ENCODE measurements at regions not wholly inside any gene's neighbourhood (a gene's known extent, or its start where the extent isn't known, plus 50 kb on each side); places are given as distances from the start of the nearest gene placed in this dataset.

DNA sequence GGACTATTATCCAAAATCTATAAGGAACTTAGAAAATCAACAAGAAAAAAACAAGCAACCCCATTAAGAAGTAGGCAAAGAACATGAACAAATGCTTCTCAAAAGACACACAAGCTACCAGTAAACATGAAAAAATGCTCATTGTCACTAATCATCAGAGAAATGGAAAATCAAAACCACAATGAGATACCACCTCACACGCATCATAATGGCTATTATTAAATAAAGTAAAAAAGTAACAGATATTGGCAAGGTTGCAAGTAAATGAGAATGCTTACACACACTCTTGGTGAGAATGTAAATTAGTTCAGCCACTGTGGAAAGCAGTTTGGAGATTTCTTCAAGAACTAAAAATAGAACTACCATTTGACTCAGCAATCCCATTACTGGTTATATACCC, 167.0 kb upstream of the DMRTA1 start:
- no peak for DNase-seq (ENCODE audit: low read depth in 1 of 2, low spot score in 1 of 2)

DNA sequence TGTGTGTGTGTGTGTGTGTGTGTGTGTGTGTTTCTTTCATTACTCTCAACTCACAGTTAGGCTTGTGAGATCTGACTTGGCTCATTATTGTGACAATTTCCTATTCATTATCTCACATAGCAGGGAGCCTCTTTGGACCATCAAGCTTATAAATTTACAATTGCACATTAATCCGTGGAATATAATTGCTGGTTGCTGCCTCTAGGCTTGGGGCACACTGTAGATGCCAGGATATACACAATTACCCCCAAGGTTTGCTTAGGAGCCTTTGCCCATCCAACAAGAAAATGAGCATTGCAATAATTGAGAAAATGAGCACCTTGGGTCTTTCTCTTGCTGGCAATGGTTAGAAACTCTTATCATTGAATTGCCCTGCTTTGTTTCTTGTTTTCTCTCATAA, 161.6 kb upstream of the DMRTA1 start:
- no peak for DNase-seq (ENCODE audit: low read depth in 1 of 2, low spot score in 1 of 2)

DNA sequence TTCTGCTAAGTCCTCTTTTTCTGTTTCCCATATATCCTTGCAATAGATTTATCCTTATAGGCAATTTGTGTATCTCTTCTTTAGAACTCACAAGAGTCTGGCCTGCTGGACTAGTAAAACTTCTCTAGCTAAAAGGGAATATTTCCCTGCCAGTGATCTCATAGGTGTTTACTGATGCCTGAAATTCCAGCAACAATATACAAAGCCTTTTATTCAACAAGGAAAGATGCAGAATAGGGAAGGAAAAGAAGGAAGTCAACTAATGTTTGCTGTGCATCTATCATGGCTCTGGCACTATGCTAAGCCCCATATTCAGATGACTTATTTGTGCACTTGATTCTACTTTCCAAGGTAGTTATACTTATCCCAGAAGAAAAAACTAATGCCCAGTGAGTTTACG, 160.0 kb upstream of the DMRTA1 start:
- no peak for DNase-seq (ENCODE audit: low read depth in 1 of 2, low spot score in 1 of 2)

DNA sequence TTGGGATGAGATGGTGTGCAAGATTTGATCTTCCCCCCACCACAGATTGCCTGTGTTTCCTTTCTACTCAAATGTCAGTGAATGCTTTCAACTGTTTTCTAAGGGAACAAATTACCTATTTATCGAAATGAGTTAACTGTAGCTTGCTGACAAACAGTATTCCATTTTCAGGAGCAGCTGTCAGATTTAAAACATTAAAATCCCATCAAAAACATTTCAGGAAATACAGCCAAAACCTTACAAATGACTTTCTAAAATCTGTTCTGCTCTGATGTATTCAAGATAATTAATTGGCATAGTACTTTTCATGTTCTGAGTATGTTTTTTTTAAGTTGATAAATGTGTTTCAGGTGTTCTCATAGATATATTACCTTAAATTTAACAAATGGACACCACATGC, 158.0 kb upstream of the DMRTA1 start:
- no peak for DNase-seq (ENCODE audit: low read depth in 1 of 2, low spot score in 1 of 2)

DNA sequence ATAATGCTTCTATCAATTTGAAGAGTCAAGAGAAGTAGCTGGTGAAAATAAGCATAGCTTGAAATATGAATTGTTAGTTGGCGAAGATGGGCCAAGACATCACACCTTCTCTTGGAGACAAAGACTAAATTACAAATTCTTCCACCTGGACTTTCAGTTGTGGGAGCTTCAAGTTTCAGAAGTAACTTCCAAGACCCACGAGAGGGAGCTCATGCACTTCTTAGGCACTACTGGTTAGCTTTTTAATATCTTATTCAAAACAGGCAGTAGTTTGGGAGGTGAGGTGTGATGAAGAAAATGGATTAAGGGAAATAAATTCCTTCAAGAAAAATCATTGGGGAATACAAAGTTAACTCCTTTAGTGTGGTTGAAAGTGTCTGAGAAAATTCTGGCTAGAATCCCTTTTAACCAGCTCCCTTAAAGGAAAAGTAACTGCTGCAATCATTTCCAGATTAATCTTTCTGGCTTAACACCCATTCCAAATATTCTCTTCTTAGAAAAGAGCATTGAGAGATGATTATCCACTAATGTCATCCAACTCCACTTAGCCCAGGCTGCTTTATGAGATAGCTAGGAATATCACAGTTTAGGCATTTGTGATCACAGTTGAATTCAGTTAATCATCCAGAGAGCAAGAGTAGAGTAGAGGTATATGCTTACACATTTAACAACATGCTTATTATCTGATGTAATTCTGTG, 139.5 kb upstream of the DMRTA1 start:
- no peak for DNase-seq (ENCODE audit: low read depth in 1 of 2, low spot score in 1 of 2)

DNA sequence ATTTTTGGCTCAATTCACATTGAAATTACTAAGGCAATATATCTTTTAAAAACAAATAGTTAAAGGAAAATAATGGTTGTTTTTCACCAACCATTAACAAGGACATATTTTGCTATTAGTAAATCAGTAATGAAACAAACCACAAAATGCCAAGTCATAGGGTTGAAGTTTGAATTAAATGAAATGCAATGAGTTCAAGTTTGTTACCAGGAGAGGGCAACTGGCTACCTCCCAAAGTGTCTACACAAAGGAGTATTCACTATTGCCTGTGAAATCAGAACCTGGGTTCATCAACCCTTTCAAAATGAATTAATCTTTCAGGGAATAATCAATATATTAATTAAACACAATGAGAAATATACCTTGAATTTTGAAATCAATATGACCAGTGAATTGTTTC, 138.4 kb upstream of the DMRTA1 start:
- no peak for DNase-seq (ENCODE audit: low read depth in 1 of 2, low spot score in 1 of 2)

DNA sequence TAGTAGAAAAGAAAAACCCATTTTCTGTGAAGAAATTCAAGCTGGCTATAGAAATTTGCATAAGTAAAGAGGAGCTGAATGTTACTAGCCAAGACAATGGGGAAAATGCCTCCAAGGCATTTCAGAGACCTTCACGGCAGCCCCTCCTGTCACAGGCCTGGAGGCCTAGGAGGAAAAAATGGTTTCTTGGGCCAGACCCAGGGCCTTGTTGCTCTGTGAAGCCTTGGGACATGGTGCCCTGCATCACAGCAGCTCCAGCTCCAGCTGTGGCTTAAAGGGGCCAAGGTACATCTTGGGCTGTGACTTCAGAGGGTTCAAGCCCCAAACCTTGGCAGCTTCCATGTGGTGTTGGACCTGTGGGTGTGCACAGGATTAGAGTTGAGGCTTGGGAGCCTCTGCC, 130.0 kb upstream of the DMRTA1 start:
- DNase-seq (ENCODE audit: low read depth in 1 of 2, low spot score in 1 of 2): no peak

DNA sequence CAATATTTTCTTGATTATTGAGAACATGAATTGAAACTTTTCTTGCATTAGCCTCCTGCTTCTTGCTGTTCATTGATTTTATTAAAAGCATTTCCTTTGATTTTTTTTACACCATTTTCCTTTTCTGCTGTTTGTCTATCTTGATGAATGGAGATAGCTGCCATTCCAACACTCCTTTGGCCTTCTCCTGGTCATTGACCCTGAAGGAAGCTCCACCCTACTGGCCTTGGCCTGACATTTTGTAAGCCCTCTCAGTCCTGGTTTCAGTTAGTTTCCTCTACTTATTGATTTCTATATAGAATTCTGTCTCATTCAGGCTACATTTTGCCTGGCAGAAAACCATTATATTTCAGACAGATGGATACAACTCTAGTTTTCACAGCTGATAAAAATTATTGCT, 115.1 kb upstream of the DMRTA1 start:
- no peak for DNase-seq (ENCODE audit: low read depth in 1 of 2, low spot score in 1 of 2)

DNA sequence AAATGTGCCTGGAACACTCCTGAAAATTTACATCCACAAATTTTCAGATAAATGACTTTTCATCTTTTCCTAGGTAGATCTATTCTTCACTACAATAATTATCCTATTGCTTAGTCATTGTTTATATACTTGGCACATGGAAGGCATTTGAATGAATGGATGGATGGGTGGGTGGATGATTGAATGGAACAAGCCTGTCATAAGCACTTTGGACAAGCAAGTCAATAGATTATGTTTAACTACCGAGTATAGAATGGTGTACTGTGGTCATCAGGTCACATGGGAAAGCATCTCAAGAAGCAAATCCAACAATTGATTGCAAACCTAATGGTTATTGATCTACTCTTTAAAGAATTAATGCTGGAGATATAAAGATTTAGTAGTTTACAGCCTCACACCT, 114.4 kb upstream of the DMRTA1 start:
- DNase-seq (ENCODE audit: low read depth in 1 of 2, low spot score in 1 of 2): no peak

DNA sequence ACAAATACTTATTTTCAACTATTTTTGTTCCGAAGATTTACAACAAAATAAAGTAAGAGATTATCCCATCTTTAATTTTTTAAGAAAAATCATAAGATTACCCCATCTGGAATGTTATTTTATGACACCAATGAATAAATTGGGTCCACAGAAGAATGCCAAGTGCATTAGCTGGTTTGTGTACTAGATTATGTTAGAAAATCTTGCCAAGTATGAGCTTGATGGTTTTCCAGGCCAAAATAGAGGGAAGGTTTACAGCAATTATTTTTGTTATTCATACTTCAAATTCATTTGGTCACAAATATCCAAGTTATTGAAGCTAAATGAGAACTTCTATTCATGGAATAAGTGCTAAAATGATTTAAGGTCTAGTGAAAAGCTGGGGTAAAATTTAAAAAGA, 109.4 kb upstream of the DMRTA1 start:
- no peak for DNase-seq (ENCODE audit: low read depth in 1 of 2, low spot score in 1 of 2)

DNA sequence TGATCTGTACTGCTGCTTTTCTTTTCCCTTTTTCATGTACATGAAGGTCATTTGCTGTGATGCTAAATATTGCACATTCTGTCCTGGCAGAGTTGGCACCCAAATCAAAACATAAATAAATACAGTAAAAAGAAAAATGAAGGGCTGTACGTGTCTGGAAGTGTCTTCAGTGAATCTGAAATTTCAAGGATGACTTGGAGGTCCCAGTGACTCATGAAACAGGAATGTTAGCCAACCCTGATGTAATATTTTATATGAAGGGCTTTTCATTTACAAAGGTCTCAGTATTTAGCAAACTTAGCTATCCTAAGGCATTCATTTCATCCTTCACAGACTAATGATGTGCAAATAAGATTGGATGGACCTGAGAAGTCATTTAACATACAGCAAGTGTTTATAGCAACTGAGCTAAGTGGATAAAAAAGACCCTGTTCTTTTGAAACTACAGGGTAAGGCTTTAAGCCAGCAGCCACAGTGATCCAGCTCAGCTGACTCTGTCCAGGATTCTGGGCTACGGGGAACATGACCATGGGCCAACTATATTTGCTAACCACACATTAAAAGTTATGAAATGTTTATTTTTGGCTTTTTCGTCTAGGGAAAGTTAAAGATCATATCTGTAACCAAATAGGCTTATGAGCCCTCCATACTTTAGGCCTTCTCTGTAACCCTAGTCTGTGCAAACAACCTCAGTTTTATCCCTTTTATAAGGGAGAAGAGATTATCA, 104.0 kb upstream of the DMRTA1 start:
- DNase-seq (ENCODE audit: low read depth in 1 of 2, low spot score in 1 of 2): no peak

DNA sequence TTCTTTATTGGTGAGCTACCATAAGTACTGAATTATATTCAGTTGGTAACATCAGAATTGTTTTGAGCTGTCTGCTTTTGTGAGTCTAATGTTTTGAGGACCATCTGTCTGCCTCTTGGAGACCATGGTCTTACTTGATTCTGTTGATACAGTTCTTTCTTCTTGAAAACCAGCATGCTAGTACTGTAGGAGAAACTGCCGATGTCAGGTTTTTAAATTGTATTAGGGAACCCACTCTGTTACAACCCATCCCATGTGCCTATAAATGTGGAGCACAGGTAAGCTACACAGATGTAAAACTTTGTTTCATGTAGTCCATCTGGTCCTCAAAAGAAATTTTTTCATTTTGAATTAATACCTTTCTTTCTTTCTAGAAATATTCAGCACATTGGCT, 103.4 kb upstream of the DMRTA1 start:
- DNase-seq (ENCODE audit: low read depth in 1 of 2, low spot score in 1 of 2): no peak

DNA sequence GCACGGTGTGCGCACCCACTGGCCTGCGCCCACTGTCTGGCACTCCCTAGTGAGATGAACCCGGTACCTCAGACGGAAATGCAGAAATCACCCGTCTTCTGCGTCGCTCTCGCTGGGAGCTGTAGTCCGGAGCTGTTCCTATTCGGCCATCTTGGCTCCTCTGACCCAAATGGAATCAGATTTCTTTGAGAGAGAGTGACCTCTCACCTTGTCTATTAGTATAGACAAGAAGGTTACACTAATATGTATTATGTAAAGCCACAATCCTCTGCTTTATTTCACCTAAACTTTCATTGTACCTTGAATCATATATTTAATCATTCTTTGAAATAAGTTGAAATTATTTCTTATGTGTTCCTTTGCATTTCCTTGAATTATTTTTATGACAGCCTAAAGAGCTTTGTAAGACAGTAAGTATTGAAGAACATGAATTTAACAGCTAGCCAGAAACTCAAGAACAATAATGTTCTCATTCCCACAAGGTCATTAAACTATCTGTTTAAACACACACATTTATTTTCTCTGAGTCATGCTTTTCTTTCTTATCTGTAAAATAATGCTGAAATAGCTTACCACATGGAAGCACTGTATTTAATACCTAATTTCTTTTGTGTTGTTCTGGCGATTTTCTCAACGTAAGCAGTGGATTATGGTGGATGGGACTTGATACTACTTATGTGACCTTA, 91.8 kb upstream of the DMRTA1 start:
- DNase-seq (ENCODE audit: low read depth in 1 of 2, low spot score in 1 of 2): no peak

DNA sequence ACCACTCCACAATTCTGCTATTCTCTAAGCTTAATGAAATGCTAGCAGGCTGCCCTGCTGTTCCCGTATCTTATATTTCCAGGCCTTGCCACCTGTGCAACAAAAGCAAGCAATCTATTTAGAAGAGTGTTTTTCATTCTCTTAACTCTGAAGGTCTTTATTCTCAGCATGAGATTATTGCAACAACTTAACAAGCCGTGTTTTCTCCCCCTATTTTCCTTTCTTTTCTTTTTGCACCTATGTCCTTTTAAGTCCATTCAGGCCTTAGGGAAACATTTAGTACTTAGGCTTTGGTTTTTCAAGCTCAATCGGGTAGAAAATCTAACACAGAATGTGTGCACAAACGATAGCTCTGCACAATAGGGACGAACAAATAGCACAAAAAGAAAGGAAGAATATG, 89.6 kb upstream of the DMRTA1 start:
- DNase-seq (ENCODE audit: low read depth in 1 of 2, low spot score in 1 of 2): no peak

DNA sequence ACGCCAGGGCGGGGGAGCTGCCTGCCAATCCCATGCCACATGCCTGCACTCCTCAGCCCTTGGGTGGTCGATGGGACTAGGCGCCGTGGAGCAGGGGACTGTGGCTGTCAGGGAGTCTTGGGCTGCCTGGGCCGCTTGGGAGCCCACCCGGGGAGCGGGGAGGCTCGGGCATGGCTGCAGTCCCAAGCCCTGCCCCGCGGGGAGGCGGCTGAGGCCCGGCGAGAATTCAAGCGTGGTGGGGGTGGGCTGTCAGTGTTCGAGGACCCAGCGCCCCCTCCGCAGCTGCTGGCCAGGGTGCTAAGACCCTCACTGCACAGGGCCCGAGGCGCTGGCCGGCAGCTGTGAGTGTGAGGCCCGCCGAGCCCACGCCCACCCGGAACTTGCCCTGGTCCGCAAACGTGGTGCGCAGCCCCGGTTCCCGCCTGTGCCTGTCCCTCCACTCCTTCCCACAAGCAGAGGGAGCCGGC, 83.2 kb upstream of the DMRTA1 start:
- DNase-seq (ENCODE audit: low read depth in 1 of 2, low spot score in 1 of 2): no peak

DNA sequence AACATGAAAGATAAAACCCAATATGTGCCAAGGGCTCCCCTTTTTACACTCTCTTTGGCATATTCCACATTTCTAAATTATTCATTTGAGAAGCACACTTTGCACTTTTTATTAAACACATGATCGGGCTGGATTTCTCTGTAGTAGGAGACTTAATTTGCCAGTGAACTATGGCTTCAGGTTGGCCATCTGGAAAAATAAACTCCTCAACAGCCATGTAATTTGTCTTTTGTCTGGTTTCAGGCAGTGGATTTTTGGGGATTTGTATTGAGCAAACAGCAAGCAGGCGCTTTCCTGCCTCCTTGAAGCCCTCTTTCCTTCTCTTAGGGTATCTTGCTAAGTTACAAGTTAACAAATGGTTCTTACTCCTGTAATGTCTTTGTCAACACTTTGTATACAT, 73.0 kb upstream of the DMRTA1 start:
- DNase-seq (ENCODE audit: low read depth in 1 of 2, low spot score in 1 of 2): no peak

DNA sequence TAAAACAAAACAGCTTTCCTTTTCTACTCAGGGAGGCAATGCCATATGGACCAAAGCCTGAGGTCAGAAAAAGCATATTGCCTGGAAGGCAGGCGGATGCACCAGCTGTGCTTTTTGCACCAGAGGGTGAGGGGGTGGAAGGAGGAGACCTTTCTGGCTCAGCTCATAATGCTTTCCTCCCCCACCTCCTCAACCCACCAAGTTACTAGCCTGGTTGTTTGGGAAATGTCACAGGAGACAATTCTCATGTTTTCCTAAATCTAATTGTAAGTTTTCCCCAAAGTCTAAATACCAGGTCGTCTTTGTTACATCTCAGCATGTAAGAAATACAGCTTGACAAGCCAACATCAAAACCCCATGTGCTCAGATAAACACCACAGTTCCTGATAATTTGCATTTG, 72.6 kb upstream of the DMRTA1 start:
- no peak for DNase-seq (ENCODE audit: low read depth in 1 of 2, low spot score in 1 of 2)

DNA sequence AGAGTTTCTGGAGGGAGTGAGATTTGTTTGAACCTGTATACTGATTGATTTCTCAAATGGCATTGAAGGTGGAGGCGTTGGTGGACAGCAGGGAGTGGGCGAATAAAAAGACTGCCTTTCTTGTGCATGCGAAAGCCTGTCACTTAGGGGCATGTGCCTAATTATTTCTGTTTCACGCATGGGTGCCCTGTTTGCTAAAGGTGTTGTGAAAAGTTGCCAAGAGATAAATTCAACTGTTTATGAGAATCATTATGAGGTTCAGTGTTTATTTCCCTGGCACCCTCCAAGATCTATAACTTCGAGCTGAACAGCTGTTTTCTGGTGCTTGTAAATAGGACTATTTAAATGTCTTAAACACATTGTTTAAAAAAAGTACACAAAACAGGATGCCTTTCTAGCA, 67.4 kb upstream of the DMRTA1 start:
- no peak for DNase-seq (ENCODE audit: low read depth in 1 of 2, low spot score in 1 of 2)

DNA sequence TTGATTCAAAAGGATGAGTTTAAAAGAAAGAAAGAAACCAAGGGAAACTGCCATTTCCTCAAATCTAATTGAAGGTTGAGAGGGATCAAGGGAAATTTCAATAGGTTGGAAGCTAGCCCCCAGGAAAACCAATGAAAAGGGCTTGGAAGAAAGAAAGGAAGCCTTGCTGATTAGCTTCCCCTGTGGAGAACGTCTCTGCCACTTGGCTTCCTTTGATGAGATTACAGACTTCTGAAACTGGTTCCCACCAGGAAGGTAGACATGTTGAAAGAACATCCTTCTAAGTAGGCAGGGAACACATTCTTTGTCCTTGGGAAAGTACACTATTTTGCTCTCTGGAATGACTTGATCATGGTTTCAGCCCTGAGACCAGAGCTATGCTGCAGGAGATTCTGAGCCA, 65.5 kb upstream of the DMRTA1 start:
- DNase-seq (ENCODE audit: low read depth in 1 of 2, low spot score in 1 of 2): no peak

DNA sequence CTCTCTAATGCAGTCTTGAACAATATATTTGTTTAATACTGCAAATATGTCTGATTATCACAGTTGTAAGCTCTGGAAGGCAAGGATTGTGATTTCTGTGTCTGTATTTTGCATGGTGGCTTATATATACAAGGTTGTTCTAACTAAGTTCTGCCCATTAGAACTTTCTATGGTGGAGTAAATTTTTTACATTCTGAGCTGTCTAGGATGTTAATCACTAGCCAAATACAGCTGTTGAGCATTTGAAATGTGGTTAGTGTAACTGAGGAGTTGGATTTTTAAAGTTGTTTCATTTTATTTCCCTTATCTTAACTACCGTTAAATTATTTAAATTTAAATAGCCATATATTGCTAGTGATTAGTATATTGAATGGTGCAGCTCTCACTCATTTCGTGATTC, 64.3 kb upstream of the DMRTA1 start:
- DNase-seq (ENCODE audit: low read depth in 1 of 2, low spot score in 1 of 2): no peak

DNA sequence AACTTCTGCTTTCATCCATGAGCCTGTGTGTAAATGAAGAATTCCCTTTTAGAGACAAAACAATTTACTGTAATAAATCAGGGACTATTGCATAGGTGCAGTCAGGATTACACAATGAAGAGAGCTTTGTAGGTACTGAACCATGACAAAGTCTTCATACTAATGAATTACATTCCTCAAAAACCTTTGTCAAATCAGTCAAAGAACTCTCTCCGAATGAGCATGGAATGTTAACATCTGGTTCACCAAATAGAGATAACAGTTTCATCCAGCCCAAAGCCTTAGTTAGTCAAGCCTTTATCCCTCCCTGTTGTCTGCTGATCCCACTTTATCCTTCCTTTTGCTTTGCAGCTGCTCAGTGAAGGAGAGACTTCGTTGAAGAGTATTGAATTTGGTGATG, 62.9 kb upstream of the DMRTA1 start:
- DNase-seq (ENCODE audit: low read depth in 1 of 2, low spot score in 1 of 2): no peak

DNA sequence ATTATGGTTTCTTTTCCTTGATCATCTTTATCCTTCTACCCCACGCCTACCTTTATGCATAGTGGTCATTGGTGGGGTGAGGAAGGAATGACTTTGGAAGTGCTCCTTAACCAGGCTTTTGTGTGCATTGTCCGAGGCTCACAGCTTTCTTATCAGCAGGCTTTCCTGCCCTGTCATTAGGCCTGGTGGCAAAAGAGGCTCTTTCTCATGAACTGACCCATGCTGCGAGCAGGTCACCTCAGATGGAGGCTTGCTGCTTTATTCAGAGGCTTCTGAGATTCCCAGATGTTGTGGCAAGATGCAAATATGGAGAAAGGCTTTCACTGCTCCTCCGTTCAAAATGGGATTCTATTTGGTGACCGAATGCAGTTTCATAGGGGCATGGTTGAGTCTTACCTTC, 57.4 kb upstream of the DMRTA1 start:
- no peak for DNase-seq (ENCODE audit: low read depth in 1 of 2, low spot score in 1 of 2)
